Endodermal cell (in vitro differentiated cells): ENCODE measurements at regions not wholly inside any gene's neighbourhood (a gene's known extent, or its start where the extent isn't known, plus 50 kb on each side); places are given as distances from the start of the nearest gene placed in this dataset.
"Not testable (repeated sequence)": the region's sequence is repeated elsewhere in the genome, so short reads cannot be mapped to it uniquely, and the experiment has no call there.

Source experiments
- DNase-seq: peaks from one replicate; pipeline ENCODE4 v3.0.0-alpha.2; 2017
- H3K27ac ChIP-seq: 2 replicates; pipeline ENCODE4 v1.5.1; 2013; ENCODE audit warnings: mild to moderate bottlenecking, low read depth, low read length, moderate library complexity
- H3K27me3 ChIP-seq: 2 replicates; pipeline ENCODE4 v1.6.1; 2013; ENCODE audit warnings: mild to moderate bottlenecking, low read length, moderate library complexity; ENCODE audit not compliant: insufficient read depth, control insufficient read depth, poor library complexity, severe bottlenecking
- H3K36me3 ChIP-seq: 2 replicates; pipeline ENCODE4 v1.7.0; 2013; ENCODE audit warnings: mild to moderate bottlenecking, low read length, moderate library complexity; ENCODE audit not compliant: control insufficient read depth, insufficient read depth
- H3K4me1 ChIP-seq: one replicate; pipeline ENCODE4 v1.7.0; 2013; ENCODE audit warnings: low read length; ENCODE audit not compliant: control insufficient read depth, insufficient read depth
- H3K4me3 ChIP-seq: 2 replicates; pipeline ENCODE4 v1.5.1; 2013; ENCODE audit warnings: mild to moderate bottlenecking, low read length, moderate library complexity
- H3K9ac ChIP-seq: 2 replicates; pipeline ENCODE4 v1.6.1; 2013; ENCODE audit warnings: mild to moderate bottlenecking, low read length, moderate library complexity; ENCODE audit not compliant: poor library complexity, severe bottlenecking; ENCODE audit errors: extremely low read depth
- H3K9me3 ChIP-seq: 2 replicates; pipeline ENCODE4 v1.6.1; 2013; ENCODE audit warnings: mild to moderate bottlenecking, low read length, moderate library complexity; ENCODE audit not compliant: control insufficient read depth
- H3K27ac Mint-ChIP-seq: 2 replicates; pipeline ENCODE4 v1.8.0; 2020; ENCODE audit warnings: mixed read lengths
- H3K27me3 Mint-ChIP-seq: 2 replicates; pipeline ENCODE4 v1.8.0; 2021; ENCODE audit warnings: mild to moderate bottlenecking, mixed read lengths; ENCODE audit not compliant: insufficient read depth
- H3K36me3 Mint-ChIP-seq: 2 replicates; pipeline ENCODE4 v1.8.0; 2020; ENCODE audit warnings: low read depth, mixed read lengths
- H3K4me1 Mint-ChIP-seq: 2 replicates; pipeline ENCODE4 v1.8.0; 2020; ENCODE audit warnings: mixed read lengths
- H3K4me3 Mint-ChIP-seq: 2 replicates; pipeline ENCODE4 v1.8.0; 2020; ENCODE audit warnings: mild to moderate bottlenecking, moderate library complexity, mixed read lengths
- H3K9me3 Mint-ChIP-seq: 2 replicates; pipeline ENCODE4 v1.8.0; 2020; ENCODE audit warnings: mild to moderate bottlenecking, mixed read lengths
- CTCF ChIP-seq: fragments of 200-600 bp; sonication (generic); conservative IDR thresholded peaks from 2 replicates; pipeline ENCODE4 v1.5.0; 2021; ENCODE audit warnings: antibody characterized with exemption, mild to moderate bottlenecking
- WGBS, 2 experiments: methylation state at CpG; one replicate each; pipeline versions ENCODE4 v1.1.5 to v1.1.7; 2013; ENCODE audit warnings: missing lambda C conversion rate in 2 of 2, mixed read lengths in 1 of 2; ENCODE audit not compliant: insufficient coverage in 1 of 2, insufficient read length in 1 of 2; 5-methylcytosine and 5-hydroxymethylcytosine counted together

GRCh38 chr2:184155791-184156190, 442.5 kb upstream of the ZNF804A start:
- H3K9me3 Mint-ChIP-seq, result peaks cover 5% of the 10 kb centered on the region
- WGBS, 2 experiments, result 90% methylated on average over 1 of the region's 1 CpG; no CpG with 5 or more reads in 1 of the 2 experiments
- Histone ChIP-seq H3K9me3 (peaks cover 4% of the 10 kb centered on the region), H3K4me3 (no peak overlapping the region), H3K4me1 (peaks cover 10% of the 10 kb centered on the region), H3K27me3 (no peaks in the 10 kb centered on the region), H3K9ac (no peak overlapping the region), H3K36me3 (no peaks in the 10 kb centered on the region), H3K27ac (no peak overlapping the region)
- no peak overlapping the region for H3K27ac Mint-ChIP-seq
- H3K4me3 Mint-ChIP-seq, result no peak overlapping the region
- peaks cover 20% of the 10 kb centered on the region for H3K4me1 Mint-ChIP-seq
- no peak for TF ChIP-seq CTCF
- DNase-seq, result no peak
- no peaks in the 10 kb centered on the region for H3K27me3 Mint-ChIP-seq
- no peaks in the 10 kb centered on the region for H3K36me3 Mint-ChIP-seq

GRCh38 chr2:184157141-184157540, 441.2 kb upstream of the ZNF804A start:
- peak overlapping the region; percentile 18 for H3K4me3 ChIP-seq
- no peak overlapping the region for H3K9ac ChIP-seq
- no peaks in the 10 kb centered on the region for H3K9me3 ChIP-seq
- H3K27me3 Mint-ChIP-seq, result no peaks in the 10 kb centered on the region
- no peaks in the 10 kb centered on the region for H3K36me3 ChIP-seq
- no peaks in the 10 kb centered on the region for H3K36me3 Mint-ChIP-seq
- no peak overlapping the region for H3K27ac ChIP-seq
- no peaks in the 10 kb centered on the region for H3K9me3 Mint-ChIP-seq
- TF ChIP-seq CTCF, result no peak
- no peak overlapping the region for H3K4me3 Mint-ChIP-seq
- H3K27ac Mint-ChIP-seq, result peak overlapping the region; percentile 27
- no peak for DNase-seq
- WGBS, 2 experiments, result 47 to 71% methylated on average over 1 of the region's 2 CpGs
- H3K4me1 Mint-ChIP-seq, result peaks cover 20% of the 10 kb centered on the region
- H3K4me1 ChIP-seq, result peaks cover 10% of the 10 kb centered on the region
- H3K27me3 ChIP-seq, result no peaks in the 10 kb centered on the region

- no peaks in the 10 kb centered on the region for H3K27me3 Mint-ChIP-seq
- peaks cover 2% of the 10 kb centered on the region for H3K36me3 Mint-ChIP-seq
- Histone ChIP-seq H3K4me1 (no peaks in the 10 kb centered on the region), H3K36me3 (no peaks in the 10 kb centered on the region), H3K4me3 (no peak overlapping the region), H3K9me3 (no peaks in the 10 kb centered on the region), H3K27me3 (no peaks in the 10 kb centered on the region), H3K9ac (no peak overlapping the region), H3K27ac (no peak overlapping the region)
- H3K4me1 Mint-ChIP-seq, result peaks cover 3% of the 10 kb centered on the region
- H3K9me3 Mint-ChIP-seq, result peaks cover 11% of the 10 kb centered on the region
- no peak for DNase-seq
- WGBS, 2 experiments, result 100% methylated on average over 1 of the region's 2 CpGs; no CpG with 5 or more reads in 1 of the 2 experiments
- no peak overlapping the region for H3K4me3 Mint-ChIP-seq
- TF ChIP-seq CTCF, result peak; percentile 46
- no peak overlapping the region for H3K27ac Mint-ChIP-seq
Measured at GRCh38 chr2:184162426-184162825, 435.9 kb upstream of the ZNF804A start.

- WGBS, 2 experiments, result 57% methylated on average over 3 to 5 of the region's 5 CpGs
- H3K36me3 ChIP-seq, H3K9me3 ChIP-seq, H3K27me3 Mint-ChIP-seq, H3K4me3 Mint-ChIP-seq, H3K9ac ChIP-seq, H3K27me3 ChIP-seq, H3K27ac ChIP-seq, H3K4me3 ChIP-seq, H3K36me3 Mint-ChIP-seq, H3K4me1 ChIP-seq: not testable (repeated sequence)
- H3K27ac Mint-ChIP-seq, result peak overlapping the region; percentile 84
- DNase-seq, result peak; percentile 67
- peaks cover 16% of the 10 kb centered on the region for H3K4me1 Mint-ChIP-seq
- H3K9me3 Mint-ChIP-seq, result peaks cover 19% of the 10 kb centered on the region
Measured at GRCh38 chr2:184168823-184169222, 429.5 kb upstream of the ZNF804A start.
